ENCODE measurements at regions not wholly inside any gene's neighbourhood (a gene's known extent, or its start where the extent isn't known, plus 50 kb on each side); places are given as distances from the start of the nearest gene placed in this dataset.

- no peak for TF ChIP-seq POLR2A (IDR thresholded peaks at IDR 0.05; ENCODE audit: low read length)
- no peak for TF ChIP-seq GATA1 (IDR thresholded peaks at IDR 0.05; ENCODE audit: low read depth, low read length)
These were observed 316.0 kb downstream of the LMO4 start for GRCh38 chr1:87644579-87645190.

All from erythroblast (primary cell).